Caco-2 (cell line): ENCODE measurements at regions not wholly inside any gene's neighbourhood (a gene's known extent, or its start where the extent isn't known, plus 50 kb on each side); places are given as distances from the start of the nearest gene placed in this dataset.

Source experiments
- BruUV-seq: library from RNA; stranded (reverse); fragments of 400-500 nt; replicated peaks from 2 replicates; lab custom pipeline; 2021; lab: Mats Ljungman, UMichigan
- CTCF ChIA-PET: fragments of 300-600 bp; sonication (Branson Sonifier 250); formaldehyde crosslinking; loops from one replicate; lab custom pipeline; 2022; ENCODE audit warnings: antibody characterized with exemption; lab: Charles Lee
- POLR2A ChIA-PET: fragments of 300-600 bp; sonication (Branson Sonifier 250); formaldehyde crosslinking; loops from one replicate; lab custom pipeline; 2022; ENCODE audit warnings: antibody characterized with exemption; lab: Charles Lee
- DNase-seq, 2 experiments: peaks; one replicate each; pipeline versions ENCODE4 v3.0.0 to v3.0.0-alpha.2; 2020 to 2022
- H3K27me3 ChIP-seq: replicated peaks from 2 replicates; pipeline ENCODE4 v1.6.0; 2011; ENCODE audit warnings: low read length; ENCODE audit not compliant: control insufficient read depth, insufficient read depth
- H3K36me3 ChIP-seq: 2 replicates; pipeline ENCODE4 v1.5.1; 2011; ENCODE audit warnings: low read length; ENCODE audit not compliant: control insufficient read depth, insufficient read depth
- H3K4me1 ChIP-seq: fragments of 250-450 bp; sonication (Bioruptor Pico); 2 replicates; pipeline ENCODE4 v1.5.1; 2020; ENCODE audit warnings: mild to moderate bottlenecking
- H3K4me3 ChIP-seq: 2 replicates; pipeline ENCODE4 v1.5.1; 2011; ENCODE audit warnings: low read depth, mild to moderate bottlenecking, control low read depth, low read length
- H3K9me3 ChIP-seq: fragments of 250-450 bp; sonication (Bioruptor Pico); 2 replicates; pipeline ENCODE4 v1.5.1; 2020; ENCODE audit warnings: mild to moderate bottlenecking, moderate library complexity
- H3K27ac Mint-ChIP-seq: one replicate; pipeline ENCODE4 v1.8.0; 2022; ENCODE audit warnings: mixed read lengths; ENCODE audit not compliant: unreplicated experiment
- H3K27me3 Mint-ChIP-seq: one replicate; pipeline ENCODE4 v1.8.0; 2022; ENCODE audit warnings: mixed read lengths; ENCODE audit not compliant: insufficient read depth, unreplicated experiment
- H3K36me3 Mint-ChIP-seq: one replicate; pipeline ENCODE4 v1.8.0; 2022; ENCODE audit warnings: mild to moderate bottlenecking, mixed read lengths; ENCODE audit not compliant: insufficient read depth, unreplicated experiment
- H3K4me1 Mint-ChIP-seq: one replicate; pipeline ENCODE4 v1.8.0; 2022; ENCODE audit warnings: low read depth, mixed read lengths; ENCODE audit not compliant: unreplicated experiment
- H3K4me3 Mint-ChIP-seq: one replicate; pipeline ENCODE4 v1.8.0; 2022; ENCODE audit warnings: mild to moderate bottlenecking, moderate library complexity, mixed read lengths; ENCODE audit not compliant: unreplicated experiment
- H3K9me3 Mint-ChIP-seq: one replicate; pipeline ENCODE4 v1.8.0; 2022; ENCODE audit warnings: mixed read lengths; ENCODE audit not compliant: unreplicated experiment
- intact Hi-C: fragments of 100-400 bp; cut with micrococcal nuclease; formaldehyde crosslinking; loops from one replicate; pipeline ENCODE4 v1.10.0; 2022; ENCODE audit not compliant: unreplicated experiment
- TF ChIP-seq, protein P1 (sequence below), 2 experiments: fragments of 200-600 bp in 1 of 2; IDR thresholded peaks; 1 replicate in 1 of 2; 2 replicates in 1 of 2; pipeline versions ENCODE4 v1.5.1 to v1.8.0; 2011 to 2022; ENCODE audit warnings: antibody characterized with exemption in 1 of 2, control low read depth in 1 of 2, inconsistent platforms in 1 of 2, low read depth in 1 of 2, low read length in 1 of 2, mild to moderate bottlenecking in 1 of 2, moderate library complexity in 1 of 2; ENCODE audit not compliant: insufficient read depth in 1 of 2, severe bottlenecking in 1 of 2, unreplicated experiment in 1 of 2

- H3K9me3 ChIP-seq: no peaks in the 10 kb centered on the region
- intact Hi-C loops: loop anchor here (1.0 to 5.0 kb wide), 3 partner anchors 293 to 1744 kb away; no protein-coding TSS in a partner anchor
- H3K4me3 ChIP-seq: no peak overlapping the region
- Mint-ChIP-seq H3K4me3 (no peak overlapping the region), H3K27me3 (no peaks in the 10 kb centered on the region), H3K4me1 (no peaks in the 10 kb centered on the region), H3K36me3 (no peaks in the 10 kb centered on the region), H3K9me3 (no peaks in the 10 kb centered on the region), H3K27ac (no peak overlapping the region)
- BruUV-seq: no TSS peak
- no peaks in the 10 kb centered on the region for H3K4me1 ChIP-seq
- H3K27me3 ChIP-seq: no peaks in the 10 kb centered on the region
- DNase-seq: peak in 1 of 2 experiments; percentile 34
- TF ChIP-seq, protein P1, sequence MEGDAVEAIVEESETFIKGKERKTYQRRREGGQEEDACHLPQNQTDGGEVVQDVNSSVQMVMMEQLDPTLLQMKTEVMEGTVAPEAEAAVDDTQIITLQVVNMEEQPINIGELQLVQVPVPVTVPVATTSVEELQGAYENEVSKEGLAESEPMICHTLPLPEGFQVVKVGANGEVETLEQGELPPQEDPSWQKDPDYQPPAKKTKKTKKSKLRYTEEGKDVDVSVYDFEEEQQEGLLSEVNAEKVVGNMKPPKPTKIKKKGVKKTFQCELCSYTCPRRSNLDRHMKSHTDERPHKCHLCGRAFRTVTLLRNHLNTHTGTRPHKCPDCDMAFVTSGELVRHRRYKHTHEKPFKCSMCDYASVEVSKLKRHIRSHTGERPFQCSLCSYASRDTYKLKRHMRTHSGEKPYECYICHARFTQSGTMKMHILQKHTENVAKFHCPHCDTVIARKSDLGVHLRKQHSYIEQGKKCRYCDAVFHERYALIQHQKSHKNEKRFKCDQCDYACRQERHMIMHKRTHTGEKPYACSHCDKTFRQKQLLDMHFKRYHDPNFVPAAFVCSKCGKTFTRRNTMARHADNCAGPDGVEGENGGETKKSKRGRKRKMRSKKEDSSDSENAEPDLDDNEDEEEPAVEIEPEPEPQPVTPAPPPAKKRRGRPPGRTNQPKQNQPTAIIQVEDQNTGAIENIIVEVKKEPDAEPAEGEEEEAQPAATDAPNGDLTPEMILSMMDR (IDR thresholded peaks at IDR 0.05; ENCODE audit: insufficient read depth in 1 of 2, low read depth in 1 of 2, low read length in 1 of 2, severe bottlenecking in 1 of 2, unreplicated experiment in 1 of 2): peak; percentile 32 to 54
- H3K36me3 ChIP-seq: no peaks in the 10 kb centered on the region
- ChIA-PET POLR2A (no interaction called here), CTCF (no interaction called here)
Observed at GRCh38 chr5:28766565-28767158, 1728.3 kb upstream of the CDH9 start.

GRCh38 chr5:28751396-28751795, 1713.0 kb upstream of the CDH9 start:
- Histone ChIP-seq H3K27me3 (no peaks in the 10 kb centered on the region), H3K36me3 (no peaks in the 10 kb centered on the region), H3K4me1 (no peaks in the 10 kb centered on the region), H3K4me3 (no peak overlapping the region), H3K9me3 (no peaks in the 10 kb centered on the region)
- CTCF ChIA-PET: no interaction called here
- peaks cover 6% of the 10 kb centered on the region for H3K4me1 Mint-ChIP-seq
- POLR2A ChIA-PET: no interaction called here
- TF ChIP-seq, protein P1 (IDR thresholded peaks at IDR 0.05; ENCODE audit: insufficient read depth in 1 of 2, low read depth in 1 of 2, low read length in 1 of 2, severe bottlenecking in 1 of 2, unreplicated experiment in 1 of 2): no peak
- H3K27me3 Mint-ChIP-seq: no peaks in the 10 kb centered on the region
- H3K27ac Mint-ChIP-seq: no peak overlapping the region
- BruUV-seq: no TSS peak
- DNase-seq: no peak
- intact Hi-C loops: no loop called here
- no peaks in the 10 kb centered on the region for H3K36me3 Mint-ChIP-seq
- H3K9me3 Mint-ChIP-seq: no peaks in the 10 kb centered on the region
- H3K4me3 Mint-ChIP-seq: no peak overlapping the region

DNA sequence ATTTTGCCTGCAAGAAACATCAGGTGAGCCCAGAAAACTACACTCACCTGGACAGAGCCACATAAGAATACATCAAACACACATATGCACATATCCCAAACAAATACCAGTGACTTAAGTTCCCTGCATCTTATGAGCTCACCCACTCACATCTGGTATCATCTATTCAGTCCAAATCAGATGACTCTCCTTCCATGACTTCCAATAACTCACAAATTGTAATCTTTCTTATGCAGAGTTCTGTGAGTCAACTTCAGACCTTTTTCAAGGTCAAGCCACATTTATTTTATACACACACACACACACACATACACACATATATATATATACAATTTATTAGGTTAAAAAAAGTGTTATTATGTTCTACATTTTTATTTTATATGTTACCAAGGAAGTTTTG, 1711.9 kb upstream of the CDH9 start:
- Histone ChIP-seq H3K36me3 (no peaks in the 10 kb centered on the region), H3K4me1 (no peaks in the 10 kb centered on the region), H3K4me3 (no peak overlapping the region), H3K27me3 (no peaks in the 10 kb centered on the region), H3K9me3 (no peaks in the 10 kb centered on the region)
- Mint-ChIP-seq H3K27me3 (no peaks in the 10 kb centered on the region), H3K4me3 (no peak overlapping the region), H3K4me1 (peaks cover 6% of the 10 kb centered on the region), H3K36me3 (no peaks in the 10 kb centered on the region), H3K27ac (no peak overlapping the region), H3K9me3 (no peaks in the 10 kb centered on the region)
- no TSS peak for BruUV-seq
- intact Hi-C loops: no loop called here
- TF ChIP-seq, protein P1 (IDR thresholded peaks at IDR 0.05; ENCODE audit: insufficient read depth in 1 of 2, low read depth in 1 of 2, low read length in 1 of 2, severe bottlenecking in 1 of 2, unreplicated experiment in 1 of 2): no peak
- ChIA-PET CTCF (no interaction called here), POLR2A (no interaction called here)
- no peak for DNase-seq
